Uterus (tissue), 3 donors: ENCODE measurements at regions not wholly inside any gene's neighbourhood (a gene's known extent, or its start where the extent isn't known, plus 50 kb on each side); places are given as distances from the start of the nearest gene placed in this dataset.

Experiments
- DNase-seq, 2 donors: peaks; one replicate each; pipeline ENCODE4 v3.0.0-alpha.2; 2019 to 2020
- H3K27ac ChIP-seq, 2 donors: fragments of 200-600 bp; sonication (generic); 1 replicate in 1 of 2; 2 replicates in 1 of 2; pipeline ENCODE4 v1.5.1; 2016 to 2018
- H3K27me3 ChIP-seq, 2 donors: fragments of 200-600 bp; sonication (generic); one replicate each; pipeline ENCODE4 v1.5.1; 2018 to 2019; ENCODE audit warnings: control low read depth in 1 of 2
- H3K36me3 ChIP-seq, 2 donors: fragments of 200-600 bp; sonication (generic); one replicate each; pipeline ENCODE4 v1.5.1; 2019; ENCODE audit warnings: control low read depth in 1 of 2
- H3K4me1 ChIP-seq, 2 donors: fragments of 200-600 bp; sonication (generic); one replicate each; pipeline ENCODE4 v1.5.1; 2018 to 2019; ENCODE audit warnings: control low read depth in 1 of 2
- H3K4me3 ChIP-seq, 2 donors: fragments of 200-600 bp; sonication (generic); 1 replicate in 1 of 2; 2 replicates in 1 of 2; pipeline ENCODE4 v1.5.1; 2018 to 2019; ENCODE audit warnings: mild to moderate bottlenecking in 1 of 2
- H3K9me3 ChIP-seq, 2 donors: fragments of 200-600 bp; sonication (generic); one replicate each; pipeline ENCODE4 v1.5.1; 2019; ENCODE audit warnings: control low read depth in 1 of 2
- POLR2A ChIP-seq, 2 donors: fragments of 450-650 bp; IDR thresholded peaks; one replicate each; pipeline ENCODE4 v1.6.1; 2016; ENCODE audit warnings: antibody characterized with exemption in 2 of 2, mild to moderate bottlenecking in 1 of 2, moderate library complexity in 1 of 2
- intact Hi-C: fragments of 100-400 bp; cut with DNase I; formaldehyde crosslinking; loops from one replicate; pipeline ENCODE4 v1.15.1; 2023; ENCODE audit warnings: low total_unique reads
- TF ChIP-seq, protein P1 (sequence below), 4 experiments: fragments of 200-600 bp in 2 of 4; fragments of 450-650 bp in 2 of 4; sonication (generic) in 2 of 4; IDR thresholded peaks; one replicate each; pipeline ENCODE4 v1.5.1; 2016 to 2019; ENCODE audit warnings: antibody characterized with exemption in 4 of 4, mild to moderate bottlenecking in 2 of 4, moderate library complexity in 1 of 4
- donor health status: DM: yes; HTN: yes; CAD: no.

DNA sequence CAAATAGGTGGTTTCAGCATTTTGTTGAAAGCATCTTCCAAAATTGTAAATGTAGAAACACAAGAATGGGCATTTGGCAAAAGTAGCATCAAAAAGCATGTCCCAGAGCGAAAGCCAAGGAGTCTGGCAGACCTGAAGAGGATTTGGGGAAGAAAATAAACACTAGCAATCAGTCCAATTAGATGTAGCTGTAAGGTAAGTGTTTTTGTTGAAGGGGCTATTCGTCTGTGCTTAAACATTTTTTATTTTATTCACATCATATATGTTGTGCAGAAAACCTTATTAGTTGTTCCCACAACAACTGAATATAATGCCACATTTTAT, 954.1 kb upstream of the COX7C start:
- Histone ChIP-seq H3K4me1 (no peaks in the 10 kb centered on the region), H3K4me3 (no peak overlapping the region), H3K9me3 (no peaks in the 10 kb centered on the region), H3K36me3 (no peaks in the 10 kb centered on the region), H3K27ac (no peak overlapping the region), H3K27me3 (no peaks in the 10 kb centered on the region)
- TF ChIP-seq POLR2A (IDR thresholded peaks at IDR 0.05): no peak
- TF ChIP-seq, protein P1, sequence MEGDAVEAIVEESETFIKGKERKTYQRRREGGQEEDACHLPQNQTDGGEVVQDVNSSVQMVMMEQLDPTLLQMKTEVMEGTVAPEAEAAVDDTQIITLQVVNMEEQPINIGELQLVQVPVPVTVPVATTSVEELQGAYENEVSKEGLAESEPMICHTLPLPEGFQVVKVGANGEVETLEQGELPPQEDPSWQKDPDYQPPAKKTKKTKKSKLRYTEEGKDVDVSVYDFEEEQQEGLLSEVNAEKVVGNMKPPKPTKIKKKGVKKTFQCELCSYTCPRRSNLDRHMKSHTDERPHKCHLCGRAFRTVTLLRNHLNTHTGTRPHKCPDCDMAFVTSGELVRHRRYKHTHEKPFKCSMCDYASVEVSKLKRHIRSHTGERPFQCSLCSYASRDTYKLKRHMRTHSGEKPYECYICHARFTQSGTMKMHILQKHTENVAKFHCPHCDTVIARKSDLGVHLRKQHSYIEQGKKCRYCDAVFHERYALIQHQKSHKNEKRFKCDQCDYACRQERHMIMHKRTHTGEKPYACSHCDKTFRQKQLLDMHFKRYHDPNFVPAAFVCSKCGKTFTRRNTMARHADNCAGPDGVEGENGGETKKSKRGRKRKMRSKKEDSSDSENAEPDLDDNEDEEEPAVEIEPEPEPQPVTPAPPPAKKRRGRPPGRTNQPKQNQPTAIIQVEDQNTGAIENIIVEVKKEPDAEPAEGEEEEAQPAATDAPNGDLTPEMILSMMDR (IDR thresholded peaks at IDR 0.05): no peak
- DNase-seq: no peak
- intact Hi-C loops: no loop called here

DNA sequence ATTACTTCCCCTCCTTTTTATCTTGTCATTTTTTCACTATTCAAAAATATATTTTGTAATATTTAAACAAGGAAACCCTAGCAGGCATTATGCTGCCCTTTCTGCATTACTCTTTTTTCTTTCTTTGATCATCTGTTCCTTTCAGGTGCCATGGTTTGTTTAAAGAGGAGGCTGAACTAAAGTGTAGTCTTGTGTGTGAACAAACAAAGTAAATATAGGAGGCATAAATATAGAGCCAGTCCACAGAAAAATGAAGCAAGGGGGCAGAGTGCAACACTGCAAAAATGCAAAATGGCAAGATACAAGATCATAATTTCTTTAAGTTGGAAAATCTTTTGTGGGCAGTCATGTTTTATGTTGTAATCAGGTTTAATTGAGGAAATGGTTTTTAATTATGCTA, 947.3 kb upstream of the COX7C start:
- Histone ChIP-seq H3K27me3 (no peaks in the 10 kb centered on the region), H3K4me3 (no peak overlapping the region), H3K4me1 (no peaks in the 10 kb centered on the region), H3K27ac (no peak overlapping the region), H3K9me3 (no peaks in the 10 kb centered on the region), H3K36me3 (no peaks in the 10 kb centered on the region)
- DNase-seq: no peak
- TF ChIP-seq, protein P1 (IDR thresholded peaks at IDR 0.05): no peak
- no peak for TF ChIP-seq POLR2A (IDR thresholded peaks at IDR 0.05)
- intact Hi-C loops: no loop called here

DNA sequence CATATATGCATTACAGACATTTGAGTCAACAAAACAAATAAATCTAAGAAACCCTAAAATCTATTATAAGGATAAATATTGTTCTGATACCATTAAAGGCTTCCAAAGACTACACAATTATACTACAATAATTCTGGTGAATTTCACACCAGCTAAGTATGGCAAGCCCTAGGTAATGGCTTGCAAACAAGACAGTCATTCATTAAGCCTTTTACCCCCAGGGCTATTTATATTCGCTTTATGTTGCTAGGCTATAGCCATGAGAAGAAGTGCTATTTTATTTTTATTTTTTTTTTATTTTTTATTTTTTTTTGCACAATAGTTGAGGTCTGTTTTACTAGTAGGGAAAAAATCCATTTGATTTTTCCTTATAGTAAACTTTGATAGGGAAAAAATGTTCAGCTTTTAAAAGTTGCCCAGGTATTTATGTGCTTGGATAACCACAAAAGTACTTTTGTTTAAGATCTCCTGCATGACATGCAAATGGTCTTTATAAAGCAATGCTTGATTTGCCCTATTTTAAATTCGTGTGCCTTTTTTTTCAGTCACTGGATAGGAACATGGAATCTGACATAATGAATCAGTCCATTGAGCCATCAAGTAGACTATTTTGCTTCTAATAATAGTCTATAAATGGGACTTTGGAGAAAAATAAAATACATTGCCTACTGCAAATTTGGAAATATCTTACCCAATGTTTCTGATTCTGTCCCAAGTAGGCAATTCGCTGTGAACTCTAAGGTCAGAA, 946.3 kb upstream of the COX7C start:
- no peak for DNase-seq
- no peaks in the 10 kb centered on the region for H3K27me3 ChIP-seq
- intact Hi-C loops: no loop called here

DNA sequence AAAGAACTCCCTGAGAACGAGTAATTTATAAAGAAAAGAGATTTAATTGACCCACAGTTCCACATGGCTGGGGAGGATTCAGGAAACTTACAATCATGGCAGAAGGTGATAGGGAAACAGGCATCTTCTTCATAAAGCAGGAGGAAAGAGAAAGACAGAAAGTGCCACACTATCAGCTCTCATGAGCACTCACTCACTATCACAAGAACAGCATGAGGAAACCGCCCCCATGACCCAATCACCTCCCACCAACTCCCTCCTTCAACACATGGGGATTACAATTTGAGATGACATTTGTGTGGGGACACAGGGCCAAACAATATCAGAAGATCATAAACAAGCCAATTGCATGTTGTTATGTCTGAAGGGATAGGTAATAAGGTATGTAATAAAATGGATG, 935.9 kb upstream of the COX7C start:
- no peaks in the 10 kb centered on the region for H3K36me3 ChIP-seq

More for the DNA sequence above, 946.3 kb upstream of the COX7C start:
- H3K4me1 ChIP-seq: no peaks in the 10 kb centered on the region
- no peak overlapping the region for H3K27ac ChIP-seq
- TF ChIP-seq, protein P1 (IDR thresholded peaks at IDR 0.05): no peak
- TF ChIP-seq POLR2A (IDR thresholded peaks at IDR 0.05): no peak
- H3K9me3 ChIP-seq: no peaks in the 10 kb centered on the region
- H3K36me3 ChIP-seq: no peaks in the 10 kb centered on the region
- H3K4me3 ChIP-seq: no peak overlapping the region

DNA sequence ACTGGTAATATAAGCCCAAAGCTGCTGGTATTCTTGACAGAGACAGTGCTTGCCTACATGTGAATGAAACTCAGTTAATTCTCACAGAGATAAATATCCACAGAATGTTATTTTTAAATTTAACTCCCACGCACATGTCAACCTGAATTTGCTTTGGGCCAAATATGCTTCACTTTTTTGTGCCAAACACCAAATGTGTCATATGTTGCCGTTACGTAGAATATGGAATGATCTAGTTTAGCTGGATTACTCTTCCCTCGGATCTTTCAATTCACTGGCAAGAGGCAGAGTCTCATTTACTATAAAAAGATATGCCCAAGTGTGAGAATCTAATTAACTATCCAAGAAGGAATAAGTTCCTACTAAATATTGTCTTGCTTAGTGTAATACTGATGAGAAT, 933.4 kb upstream of the COX7C start:
- Histone ChIP-seq H3K27ac (no peak overlapping the region), H3K4me1 (no peaks in the 10 kb centered on the region), H3K27me3 (no peaks in the 10 kb centered on the region), H3K9me3 (no peaks in the 10 kb centered on the region), H3K4me3 (no peak overlapping the region), H3K36me3 (no peaks in the 10 kb centered on the region)
- DNase-seq: no peak
- intact Hi-C loops: no loop called here
- TF ChIP-seq, protein P1 (IDR thresholded peaks at IDR 0.05): no peak
- TF ChIP-seq POLR2A (IDR thresholded peaks at IDR 0.05): no peak

More for the DNA sequence above, 935.9 kb upstream of the COX7C start:
- Histone ChIP-seq H3K4me1 (no peaks in the 10 kb centered on the region), H3K27me3 (no peaks in the 10 kb centered on the region), H3K9me3 (no peaks in the 10 kb centered on the region), H3K4me3 (no peak overlapping the region), H3K27ac (no peak overlapping the region)
- TF ChIP-seq, protein P1 (IDR thresholded peaks at IDR 0.05): no peak
- no peak for TF ChIP-seq POLR2A (IDR thresholded peaks at IDR 0.05)
- intact Hi-C loops: no loop called here
- no peak for DNase-seq
